Astrocyte (in vitro differentiated cells and primary cell): ENCODE measurements at regions not wholly inside any gene's neighbourhood (a gene's known extent, or its start where the extent isn't known, plus 50 kb on each side); places are given as distances from the start of the nearest gene placed in this dataset.

Experiments used
- EZH2 ChIP-seq: IDR thresholded peaks from 2 replicates; pipeline ENCODE4 v1.6.1; 2012; ENCODE audit warnings: mild to moderate bottlenecking, low read length, inconsistent platforms; ENCODE audit not compliant: insufficient read depth
- TF ChIP-seq, protein P1 (sequence below): IDR thresholded peaks from 2 replicates; pipeline ENCODE4 v1.5.1; 2011; ENCODE audit warnings: low read depth, mild to moderate bottlenecking, inconsistent platforms, low read length, moderate library complexity; ENCODE audit not compliant: insufficient read depth

DNA sequence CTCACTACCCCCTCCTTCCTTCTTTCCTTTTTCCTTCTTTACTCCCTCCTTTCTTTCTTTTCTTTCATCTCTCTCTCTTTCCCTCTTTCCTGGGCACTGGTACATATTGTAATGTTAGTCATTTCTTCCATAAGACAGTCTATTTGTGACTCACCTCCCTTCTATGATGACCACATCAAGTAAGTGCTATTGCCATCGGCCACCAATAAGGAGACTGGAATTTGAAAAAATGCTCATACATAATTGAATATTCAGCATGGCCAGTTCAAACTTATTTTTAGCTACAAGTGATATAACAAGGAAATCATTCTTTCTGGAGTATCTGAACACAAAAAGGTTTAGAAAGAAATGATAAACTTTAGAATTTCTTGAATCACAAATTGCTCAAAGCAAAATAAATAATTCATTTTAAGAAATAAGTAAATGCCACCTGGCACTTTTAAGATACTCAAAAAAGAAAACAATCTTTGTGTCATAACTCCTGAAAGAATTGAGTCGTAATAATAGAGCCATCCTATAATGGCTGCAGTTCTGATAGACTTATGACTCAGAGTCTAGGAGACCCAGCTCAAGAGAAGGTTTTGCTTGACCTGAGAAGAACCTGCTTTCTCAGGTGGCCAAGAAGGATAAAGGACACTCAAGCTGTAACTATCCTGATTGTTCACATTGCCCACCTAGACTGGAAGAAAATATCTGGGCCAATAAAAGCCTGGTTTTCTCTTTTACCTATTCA, 51.6 kb upstream of the CCBE1 start:
- TF ChIP-seq, protein P1, sequence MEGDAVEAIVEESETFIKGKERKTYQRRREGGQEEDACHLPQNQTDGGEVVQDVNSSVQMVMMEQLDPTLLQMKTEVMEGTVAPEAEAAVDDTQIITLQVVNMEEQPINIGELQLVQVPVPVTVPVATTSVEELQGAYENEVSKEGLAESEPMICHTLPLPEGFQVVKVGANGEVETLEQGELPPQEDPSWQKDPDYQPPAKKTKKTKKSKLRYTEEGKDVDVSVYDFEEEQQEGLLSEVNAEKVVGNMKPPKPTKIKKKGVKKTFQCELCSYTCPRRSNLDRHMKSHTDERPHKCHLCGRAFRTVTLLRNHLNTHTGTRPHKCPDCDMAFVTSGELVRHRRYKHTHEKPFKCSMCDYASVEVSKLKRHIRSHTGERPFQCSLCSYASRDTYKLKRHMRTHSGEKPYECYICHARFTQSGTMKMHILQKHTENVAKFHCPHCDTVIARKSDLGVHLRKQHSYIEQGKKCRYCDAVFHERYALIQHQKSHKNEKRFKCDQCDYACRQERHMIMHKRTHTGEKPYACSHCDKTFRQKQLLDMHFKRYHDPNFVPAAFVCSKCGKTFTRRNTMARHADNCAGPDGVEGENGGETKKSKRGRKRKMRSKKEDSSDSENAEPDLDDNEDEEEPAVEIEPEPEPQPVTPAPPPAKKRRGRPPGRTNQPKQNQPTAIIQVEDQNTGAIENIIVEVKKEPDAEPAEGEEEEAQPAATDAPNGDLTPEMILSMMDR, result no peak
- no peak for TF ChIP-seq EZH2
